Hematopoietic multipotent progenitor cell (in vitro differentiated cells): ENCODE measurements at regions not wholly inside any gene's neighbourhood (a gene's known extent, or its start where the extent isn't known, plus 50 kb on each side); places are given as distances from the start of the nearest gene placed in this dataset.

Experiments
- DNase-seq, 3 donors: peaks; one replicate each; pipeline ENCODE4 v3.0.0-alpha.2; 2011 to 2015; ENCODE audit warnings: low read depth in 2 of 3, low spot score in 2 of 3

DNA sequence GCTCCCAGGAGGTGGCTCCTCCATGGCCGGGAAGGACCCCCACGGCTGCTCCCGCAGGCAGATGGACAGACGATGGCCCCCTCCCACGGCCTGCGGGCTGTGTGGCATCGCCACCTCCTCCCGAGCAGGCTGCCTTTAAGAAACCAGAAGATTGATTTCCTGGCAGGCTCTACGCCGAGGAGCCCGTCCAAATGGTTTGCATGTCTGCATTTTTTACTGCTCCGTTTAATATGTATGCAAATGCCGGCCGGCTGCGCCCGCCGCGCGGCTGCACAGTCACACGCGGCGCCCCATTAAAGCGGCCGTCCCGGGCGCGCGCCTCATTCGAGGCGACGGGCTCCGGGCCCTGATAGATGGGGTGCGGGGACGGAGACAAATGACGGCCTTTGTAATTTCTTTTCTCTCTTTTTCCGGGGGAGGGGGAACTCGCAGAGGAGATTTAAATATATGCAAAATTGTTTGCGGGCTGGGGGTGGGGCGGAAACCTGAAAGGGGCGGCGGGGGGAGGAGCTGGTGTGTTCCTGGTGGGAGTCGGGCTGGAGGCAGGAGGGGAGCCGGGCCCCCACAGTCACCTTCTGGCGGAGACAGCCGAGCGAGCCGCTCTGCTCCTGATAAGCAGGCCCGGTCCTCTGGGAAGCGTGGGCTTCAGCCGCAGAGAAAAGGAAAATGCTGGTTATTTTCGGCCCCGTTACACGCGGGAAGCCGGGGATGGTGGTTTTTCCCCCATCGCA lies 158.7 kb upstream of the IER5L start:
- peak in 2 of 3 donors; percentile 51 to 62 for DNase-seq

DNA sequence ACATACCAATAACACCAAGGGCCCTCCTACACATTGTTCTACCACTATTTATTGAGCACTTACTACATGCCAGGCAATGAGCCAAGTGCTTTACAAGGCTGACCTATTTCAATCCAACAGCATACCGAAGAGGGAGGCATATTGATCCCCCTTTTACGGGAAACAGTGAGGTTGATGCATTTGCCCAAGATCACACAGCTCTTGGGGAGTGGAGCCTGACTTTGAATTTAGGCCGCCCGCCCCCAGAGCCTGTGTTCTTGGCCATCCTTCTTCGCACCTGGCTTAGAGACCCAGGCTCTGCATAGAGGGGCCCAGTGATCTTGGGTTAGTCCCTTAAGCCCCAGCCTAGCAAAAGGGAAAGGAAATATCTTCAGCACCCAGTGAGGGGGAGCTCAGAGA lies 158.1 kb upstream of the IER5L start:
- DNase-seq, result no peak

GRCh38 chr9:129335464-129336129 lies 157.5 kb upstream of the IER5L start:
- no peak for DNase-seq

DNA sequence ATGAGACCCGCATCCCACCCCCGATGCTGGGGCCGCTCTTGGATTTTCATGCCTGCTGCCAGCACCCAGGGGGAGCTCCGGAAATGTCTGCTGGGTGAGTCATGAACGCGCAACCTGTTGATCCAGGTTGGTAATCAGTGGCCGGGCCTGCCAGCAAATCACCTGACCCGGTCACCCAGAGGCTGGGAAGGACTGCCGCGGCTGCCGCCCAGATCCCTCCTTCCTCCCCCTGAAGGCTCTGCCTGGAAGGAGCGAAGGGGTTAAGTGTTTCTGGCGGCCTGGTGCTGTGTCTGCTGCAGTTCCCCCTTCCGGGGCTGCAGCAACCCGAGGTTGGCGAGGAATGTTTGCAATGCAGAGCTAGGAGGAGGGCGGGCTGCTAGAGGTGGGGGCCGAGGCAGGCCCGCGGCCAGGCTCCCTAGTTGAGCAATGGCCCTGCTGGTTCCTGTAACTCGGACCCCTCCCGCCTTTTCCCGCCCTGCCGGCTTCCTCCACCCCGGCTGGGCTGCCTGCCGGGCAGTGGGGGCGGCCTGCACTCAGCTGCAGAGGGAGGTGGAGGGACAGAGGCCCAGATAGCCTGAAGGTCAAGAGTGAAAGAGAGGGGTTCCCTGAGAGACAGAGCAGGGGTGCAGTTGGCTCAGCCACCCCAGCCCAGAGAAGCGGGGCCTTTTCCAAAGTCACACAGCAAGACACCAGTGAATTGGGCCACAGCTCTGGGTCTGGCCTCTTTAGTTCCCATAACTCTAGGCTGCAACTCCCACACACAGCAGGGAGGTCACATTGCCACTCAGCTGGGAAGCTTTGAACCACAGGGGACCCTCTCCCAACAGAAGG lies 156.3 kb upstream of the IER5L start:
- peak in 2 of 3 donors; percentile 50 to 69 for DNase-seq

- DNase-seq, result no peak
Observed at GRCh38 chr9:129333617-129334104, 155.6 kb upstream of the IER5L start.

DNA sequence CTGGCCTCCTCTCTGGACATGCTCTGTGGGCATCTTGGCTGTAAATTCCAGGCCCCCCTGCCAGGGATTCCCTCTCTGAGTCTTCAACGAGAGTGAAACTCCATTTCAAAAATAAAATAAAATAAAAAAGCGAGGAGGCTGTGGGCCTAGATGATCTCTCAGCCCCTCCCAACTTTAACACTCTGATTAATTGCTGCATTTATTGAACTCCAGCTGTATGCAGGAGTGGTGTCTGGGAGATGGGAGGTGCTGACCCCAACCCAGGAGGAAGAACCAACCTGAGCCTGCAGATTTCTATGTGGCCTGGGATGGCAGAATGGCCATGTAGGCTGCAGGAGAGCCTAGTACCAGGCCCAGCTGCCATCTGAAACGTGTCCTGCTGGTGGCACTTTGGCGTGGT lies 154.5 kb upstream of the IER5L start:
- no peak for DNase-seq

DNA sequence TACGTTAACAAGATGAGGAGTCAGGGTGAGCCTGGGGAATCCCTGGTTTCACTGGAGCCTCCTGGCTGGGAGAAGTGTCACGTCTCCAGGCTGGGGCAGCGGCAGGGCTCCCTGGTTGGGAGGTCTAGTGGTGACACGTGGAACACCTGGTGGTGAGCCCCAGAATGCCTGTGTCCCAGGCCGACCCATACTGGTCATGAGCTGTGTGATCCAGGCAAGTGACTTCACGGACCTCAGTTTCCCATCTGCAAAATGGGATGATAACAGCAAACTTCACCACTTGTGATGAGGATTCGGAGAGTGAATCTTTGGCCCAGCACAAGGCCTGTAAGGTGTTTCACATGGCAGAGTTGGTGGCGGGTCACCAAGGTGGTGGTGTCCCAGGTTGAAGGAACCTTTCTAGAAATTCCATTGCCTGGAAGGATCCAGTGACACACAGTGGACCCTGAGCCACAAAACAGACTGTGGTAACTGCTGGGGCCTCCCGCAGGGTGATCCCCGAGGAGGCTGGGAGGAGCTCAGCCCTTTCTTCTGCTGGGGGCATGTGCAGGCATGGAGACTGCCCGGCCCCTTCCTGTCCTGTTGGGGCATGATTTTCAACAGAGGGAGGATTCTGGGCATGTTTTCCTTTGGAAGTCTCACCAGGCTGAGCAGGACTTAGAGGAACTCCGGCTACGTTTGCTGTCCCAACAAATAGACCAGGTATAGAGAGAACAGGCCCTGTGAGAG lies 153.9 kb upstream of the IER5L start:
- no peak for DNase-seq

DNA sequence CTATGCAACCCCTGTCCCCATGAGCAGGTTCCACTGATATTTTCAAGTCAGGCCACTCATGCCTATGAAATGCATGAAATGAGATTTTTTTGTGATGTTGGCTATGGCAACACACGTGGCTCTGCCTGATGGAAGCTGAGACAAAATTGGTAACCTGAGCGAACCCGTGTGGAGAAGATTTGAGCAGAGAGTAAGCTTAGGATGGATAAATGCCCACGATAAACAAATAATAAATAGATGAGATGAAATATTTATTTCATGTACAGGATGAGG lies 153.4 kb upstream of the IER5L start:
- DNase-seq, result no peak

DNA sequence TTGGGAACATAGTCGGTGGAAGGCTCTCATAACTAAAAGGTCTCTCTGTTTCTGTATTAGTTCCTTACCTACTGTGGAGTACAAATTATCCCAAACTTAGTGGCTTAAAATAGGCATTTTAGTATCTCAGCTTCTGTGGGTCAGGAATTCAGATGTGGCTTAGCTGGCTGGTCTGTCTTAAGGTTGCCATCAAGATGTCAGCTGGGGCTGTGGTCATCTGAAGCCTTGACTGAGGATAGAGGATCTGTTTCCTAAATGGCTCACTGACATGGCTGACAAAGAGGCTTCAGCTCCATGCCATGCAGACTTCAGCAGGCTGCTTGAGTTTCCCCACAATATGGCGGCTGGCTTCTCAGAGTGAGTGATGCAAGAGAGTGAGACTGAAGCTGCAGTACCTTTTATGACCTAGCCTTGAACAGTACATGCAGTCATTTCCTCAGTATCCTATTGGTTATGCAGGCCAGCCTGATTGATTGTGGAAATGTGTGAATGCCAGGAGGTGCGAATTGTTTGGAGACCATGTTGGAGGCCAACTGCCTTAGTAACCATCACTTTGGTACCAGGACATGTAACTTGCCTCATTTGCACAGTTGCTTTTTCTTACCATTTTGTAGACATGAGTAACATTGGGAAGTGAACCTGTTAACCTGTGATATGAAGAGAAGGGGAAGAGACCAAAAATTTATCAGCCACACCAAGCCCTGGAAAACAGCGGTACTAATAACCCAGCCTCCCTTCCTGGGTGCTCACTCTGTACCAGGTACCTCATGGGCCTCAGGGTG lies 152.8 kb upstream of the IER5L start:
- DNase-seq, result peak in 1 of 3 donors; percentile 51

DNA sequence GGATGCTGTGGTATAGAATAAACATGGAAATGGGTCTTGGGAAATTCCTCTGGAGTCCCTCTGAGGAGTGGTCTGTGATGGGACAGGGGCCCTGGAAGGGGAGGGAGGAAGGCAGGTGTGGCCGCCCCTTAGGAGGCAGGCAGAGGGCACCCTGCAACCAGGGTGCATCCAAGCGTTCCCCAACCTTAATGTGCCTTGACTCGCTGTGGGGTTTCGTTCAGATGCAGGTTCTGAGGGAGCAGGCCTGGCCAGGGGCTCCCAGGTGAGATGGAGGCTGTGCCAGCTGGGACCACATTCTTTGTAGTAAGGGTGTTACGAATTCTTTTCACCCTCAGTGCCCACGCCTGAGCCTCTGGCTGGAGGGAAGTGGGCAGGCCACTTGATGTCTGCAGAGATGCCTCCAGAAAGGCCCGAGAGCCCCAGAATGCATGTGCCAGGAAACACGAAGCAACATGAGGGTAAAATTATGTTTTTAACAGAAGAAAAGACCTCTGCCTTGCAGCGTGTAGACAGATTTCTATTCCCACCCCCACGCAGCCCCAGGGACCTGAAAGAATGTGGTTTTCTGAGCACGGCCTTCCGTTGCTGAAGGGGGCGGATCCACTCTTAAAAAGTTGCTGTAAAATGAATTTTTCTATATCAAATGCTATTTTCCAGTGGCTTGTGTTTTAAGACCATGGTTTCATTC lies 150.4 kb upstream of the IER5L start:
- no peak for DNase-seq

DNA sequence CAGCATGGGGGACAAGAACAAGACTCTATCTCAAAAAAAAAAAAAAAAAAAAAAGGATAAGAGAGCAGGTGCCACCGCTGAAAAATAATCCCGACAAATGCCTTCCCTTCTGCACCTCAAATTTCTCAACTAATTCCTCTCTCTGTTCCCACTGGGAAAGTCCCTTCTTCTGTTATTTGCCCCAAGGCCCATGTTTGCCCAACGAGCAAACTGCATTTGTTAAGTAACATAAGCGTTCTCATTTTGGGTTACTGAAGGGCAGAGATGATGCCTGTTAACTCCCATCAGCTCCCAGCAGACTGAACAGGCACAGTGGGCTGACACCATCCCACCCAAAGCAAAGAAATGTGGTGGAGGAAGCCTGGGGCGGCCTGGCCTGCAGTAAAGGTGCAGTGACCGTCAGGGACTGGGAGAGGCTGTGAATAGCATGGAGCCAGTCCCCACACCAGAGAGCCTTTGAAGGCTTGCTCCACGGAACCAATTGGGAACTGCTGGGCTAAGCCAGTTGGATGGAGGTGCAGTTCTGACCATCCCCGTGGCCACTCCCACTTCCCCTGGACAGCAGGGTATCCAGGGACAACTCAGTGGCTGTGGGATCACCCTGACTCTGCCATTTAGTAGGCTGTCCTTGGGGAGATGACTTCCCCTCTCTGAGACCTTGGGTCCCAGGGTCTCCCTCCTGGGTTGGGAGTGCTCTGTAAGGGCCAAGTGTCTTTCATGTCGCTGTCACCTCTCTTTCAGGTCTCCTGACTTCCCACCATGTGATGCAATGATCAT lies 149.7 kb upstream of the IER5L start:
- DNase-seq, result no peak

- DNase-seq, result no peak
Observed at GRCh38 chr9:129326061-129327005, 148.3 kb upstream of the IER5L start.

DNA sequence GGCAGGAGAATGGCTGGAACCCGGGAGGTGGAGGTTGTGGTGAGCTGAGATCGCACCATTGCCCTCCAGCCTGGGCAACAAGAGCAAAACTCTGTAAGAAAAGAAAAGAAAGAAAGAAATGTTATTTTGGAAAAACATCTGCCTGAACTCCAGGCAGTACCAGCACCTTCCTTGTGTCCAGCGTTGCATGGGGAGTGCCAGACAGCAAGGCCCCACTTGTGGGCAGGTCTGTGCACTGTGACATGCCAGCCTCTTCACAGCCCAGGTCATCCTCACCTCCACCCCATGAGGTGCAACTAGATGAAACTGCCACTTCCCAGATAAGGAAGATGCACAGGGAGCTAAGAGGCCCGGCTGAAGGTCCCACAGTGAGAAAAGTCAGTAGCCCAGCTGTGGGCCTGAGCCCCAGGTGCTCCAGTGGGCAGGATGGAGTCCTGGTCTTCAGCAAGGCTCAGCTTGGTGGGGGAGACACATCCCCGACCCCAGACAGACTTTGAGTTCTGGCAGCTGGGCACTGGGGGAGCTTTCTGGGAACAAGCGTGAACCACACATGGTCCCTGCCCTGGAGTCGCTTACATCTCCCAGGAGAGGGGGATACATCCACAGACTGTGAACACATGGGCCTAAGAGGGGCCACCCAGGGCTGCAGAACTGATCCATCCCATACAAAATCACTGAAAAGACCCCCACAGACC lies 146.9 kb upstream of the IER5L start:
- DNase-seq, result no peak

DNA sequence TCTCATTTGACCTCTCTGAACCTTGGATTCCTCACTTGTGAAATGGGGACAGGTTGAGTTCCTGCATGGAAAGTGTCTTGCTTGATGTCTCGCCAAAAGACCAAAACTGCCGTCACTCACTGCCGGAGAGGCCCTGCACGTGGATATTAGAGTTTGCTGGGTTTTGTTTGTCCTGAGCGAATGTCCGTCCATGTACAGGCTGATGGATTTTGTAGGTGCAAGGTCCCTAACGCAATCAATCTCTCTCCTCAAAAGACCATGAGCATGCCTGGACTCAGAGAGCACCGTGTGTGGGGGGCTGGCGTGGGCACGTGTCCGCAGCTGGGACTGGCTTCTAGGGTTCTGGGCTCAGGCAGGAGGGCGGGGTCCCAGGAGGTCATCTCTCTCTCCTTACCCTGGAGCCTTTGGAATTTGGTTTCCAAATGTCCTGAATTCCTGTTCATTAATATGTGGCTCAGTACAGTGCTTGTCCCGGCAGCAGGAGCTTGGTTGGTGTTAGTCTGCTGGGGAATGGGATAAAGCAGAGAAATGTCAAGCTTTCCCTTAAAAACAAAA lies 146.0 kb upstream of the IER5L start:
- no peak for DNase-seq

- DNase-seq, result no peak
Observed at GRCh38 chr9:129323376-129323998, 145.4 kb upstream of the IER5L start.

- no peak for DNase-seq
Observed at GRCh38 chr9:129322641-129323375, 144.7 kb upstream of the IER5L start.
